Raji (cell line): ENCODE measurements at regions not wholly inside any gene's neighbourhood (a gene's known extent, or its start where the extent isn't known, plus 50 kb on each side); places are given as distances from the start of the nearest gene placed in this dataset.

ENCODE experiments used
- POLR2A ChIP-seq: IDR thresholded peaks from 2 replicates; pipeline ENCODE4 v1.6.1; 2011; ENCODE audit warnings: low read depth, low read length, control low read depth; ENCODE audit not compliant: insufficient read depth

GRCh38 chr2:88870267-88870839 lies 178.9 kb downstream of the RPIA start:
- no peak for TF ChIP-seq POLR2A

GRCh38 chr2:88871336-88871735 lies 179.9 kb downstream of the RPIA start:
- TF ChIP-seq POLR2A, result no peak

GRCh38 chr2:88873620-88874019 lies 182.1 kb downstream of the RPIA start:
- no peak for TF ChIP-seq POLR2A

GRCh38 chr2:88874063-88874657 lies 182.7 kb downstream of the RPIA start:
- TF ChIP-seq POLR2A, result no peak

GRCh38 chr2:88875736-88876135 lies 184.3 kb downstream of the RPIA start:
- TF ChIP-seq POLR2A, result no peak

- TF ChIP-seq POLR2A, result no peak
Observed at GRCh38 chr2:88880441-88880953, 189.0 kb downstream of the RPIA start.

GRCh38 chr2:88885275-88885674 lies 193.8 kb downstream of the RPIA start:
- no peak for TF ChIP-seq POLR2A

- TF ChIP-seq POLR2A, result no peak
Observed at GRCh38 chr2:88885679-88886416, 194.4 kb downstream of the RPIA start.

- TF ChIP-seq POLR2A, result no peak
Observed at GRCh38 chr2:88892207-88892606, 200.7 kb downstream of the RPIA start.

GRCh38 chr2:88892788-88893187 lies 201.3 kb downstream of the RPIA start:
- no peak for TF ChIP-seq POLR2A

- TF ChIP-seq POLR2A, result no peak
Observed at GRCh38 chr2:88896971-88897370, 205.5 kb downstream of the RPIA start.

GRCh38 chr2:88897715-88898114 lies 206.2 kb downstream of the RPIA start:
- TF ChIP-seq POLR2A, result no peak

GRCh38 chr2:88903749-88904353 lies 212.4 kb downstream of the RPIA start:
- TF ChIP-seq POLR2A, result no peak

- TF ChIP-seq POLR2A, result no peak
Observed at GRCh38 chr2:88913280-88913679, 221.8 kb downstream of the RPIA start.

GRCh38 chr2:88919087-88919738 lies 227.7 kb downstream of the RPIA start:
- TF ChIP-seq POLR2A, result no peak
